GM19467 (cell line): ENCODE measurements at regions not wholly inside any gene's neighbourhood (a gene's known extent, or its start where the extent isn't known, plus 50 kb on each side); places are given as distances from the start of the nearest gene placed in this dataset.
"Not testable (repeated sequence)": the region's sequence is repeated elsewhere in the genome, so short reads cannot be mapped to it uniquely, and the experiment has no call there.

Experiments
- ATAC-seq: cut with Tn5 transposase; IDR thresholded peaks from one replicate; pipeline ENCODE4 v1.9.1; 2021; ENCODE audit warnings: mild to moderate bottlenecking, moderate library complexity; ENCODE audit not compliant: unreplicated experiment

GRCh38 chr9:72433616-72434267, 68.7 kb upstream of the ZFAND5 start:
- not testable (repeated sequence) for ATAC-seq

DNA sequence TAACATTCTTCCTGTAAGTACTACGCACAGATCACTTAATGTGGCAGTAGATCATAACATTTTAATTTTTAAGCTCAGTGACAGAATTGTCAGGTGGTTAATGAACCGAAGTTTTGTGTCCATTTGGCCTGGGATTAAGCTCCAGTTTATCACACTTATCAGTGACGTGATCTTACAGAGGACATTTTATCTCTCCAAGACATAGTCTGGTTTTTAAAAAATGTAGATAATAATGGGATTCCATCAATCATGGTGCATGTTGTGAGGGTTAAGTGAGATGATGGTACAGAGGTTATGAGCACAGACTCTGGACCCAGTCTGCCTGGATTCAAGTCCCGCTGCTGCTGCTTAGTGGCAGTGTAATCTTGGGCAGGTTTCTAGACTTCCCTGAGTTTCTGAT, 66.0 kb upstream of the ZFAND5 start:
- ATAC-seq, result no peak

DNA sequence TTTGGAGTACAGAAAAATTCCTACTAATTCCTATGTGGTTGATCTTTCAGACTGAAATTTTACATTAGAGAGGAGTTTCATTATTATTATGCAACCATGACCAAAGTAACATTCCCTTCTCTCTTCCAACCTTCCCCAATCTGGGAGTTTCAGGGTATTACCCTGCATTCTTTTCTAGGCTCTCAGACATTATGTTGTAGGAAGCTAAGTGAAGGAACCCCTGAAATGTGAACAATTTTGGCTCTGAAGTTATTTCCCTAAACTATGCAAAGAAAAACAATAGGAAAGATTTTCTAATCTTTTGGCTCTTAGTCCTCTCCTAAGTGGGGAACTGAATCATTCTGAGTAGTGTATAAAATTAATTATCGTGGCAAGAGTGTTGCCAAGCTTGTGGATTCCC, 63.3 kb upstream of the ZFAND5 start:
- no peak for ATAC-seq

DNA sequence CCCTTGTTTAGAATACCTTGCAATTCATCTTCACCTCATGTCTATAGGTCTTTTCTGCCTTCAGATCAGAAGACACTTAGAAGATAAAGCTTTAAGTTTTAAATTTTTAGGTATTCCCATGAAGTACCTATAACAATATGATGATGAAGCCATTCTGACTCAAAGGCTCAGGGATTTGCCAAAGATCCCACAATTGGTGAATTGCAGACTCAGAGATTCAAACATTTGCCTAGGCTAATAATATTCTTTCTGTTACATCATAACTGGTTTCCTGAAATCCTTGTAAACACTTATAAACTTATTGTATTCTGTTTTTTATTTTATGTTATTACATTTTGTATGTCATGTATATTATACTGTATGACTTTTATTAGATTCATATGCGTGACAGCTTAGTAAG, 62.8 kb upstream of the ZFAND5 start:
- no peak for ATAC-seq

DNA sequence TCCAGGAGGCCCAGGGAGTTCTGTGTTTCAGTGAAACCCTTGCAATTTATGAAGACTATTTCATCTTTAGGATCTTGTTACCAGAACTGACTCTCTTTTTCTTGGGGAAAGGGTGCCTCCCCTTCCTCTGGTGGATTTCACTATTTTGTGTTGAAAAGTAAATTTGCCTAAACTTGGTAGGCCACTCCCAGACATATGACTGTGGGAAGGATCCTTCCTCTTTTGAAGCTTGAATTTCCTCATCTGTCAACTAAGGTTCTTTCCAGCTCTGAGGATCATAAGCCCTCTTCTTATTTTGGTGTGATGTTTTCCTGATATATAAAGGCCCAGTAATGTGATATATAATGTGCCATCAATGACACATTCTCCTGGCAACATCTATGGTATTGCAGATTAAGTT, 59.1 kb upstream of the ZFAND5 start:
- ATAC-seq, result no peak

DNA sequence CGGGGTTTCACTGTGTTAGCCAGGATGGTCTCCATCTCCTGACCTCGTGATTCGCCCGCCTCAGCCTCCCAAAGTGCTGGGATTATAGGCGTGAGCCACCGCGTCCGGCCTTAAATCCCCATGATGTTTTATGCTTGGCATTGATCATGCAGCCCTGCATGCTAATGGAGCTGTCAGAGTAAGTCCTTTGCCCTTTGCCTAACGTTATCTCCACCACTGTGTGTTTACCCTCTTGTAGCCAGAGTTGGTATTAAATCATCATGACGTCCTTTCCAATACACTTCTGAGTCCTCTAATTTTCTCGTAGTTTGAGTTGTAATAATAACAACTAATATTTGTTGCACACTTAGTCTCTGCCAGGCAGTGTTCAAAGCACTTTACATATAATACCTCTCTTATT, 57.2 kb upstream of the ZFAND5 start:
- ATAC-seq, result no peak

GRCh38 chr9:72420783-72421182, 55.8 kb upstream of the ZFAND5 start:
- no peak for ATAC-seq

DNA sequence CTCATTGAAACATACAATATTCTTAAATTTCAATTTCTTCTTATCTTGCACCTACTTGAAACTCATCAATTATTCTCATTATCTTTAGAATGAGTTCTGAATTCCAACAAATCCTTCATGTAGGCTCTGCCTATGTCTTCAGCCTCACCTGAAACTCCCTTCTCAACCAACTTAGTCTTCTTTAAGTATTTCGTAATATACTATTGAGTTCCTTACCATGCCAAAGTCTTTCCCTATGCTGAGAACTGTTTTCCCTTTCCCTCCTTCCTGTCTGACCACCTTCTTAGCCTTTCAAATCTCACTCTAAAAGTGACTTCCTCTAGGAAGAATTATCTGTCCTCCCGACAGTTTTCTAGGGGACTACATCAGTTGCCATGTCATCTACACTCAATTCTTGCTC, 50.9 kb upstream of the ZFAND5 start:
- no peak for ATAC-seq

- no peak for ATAC-seq
Observed at GRCh38 chr9:72415163-72415562, 50.2 kb upstream of the ZFAND5 start.
